ENCODE measurements at regions not wholly inside any gene's neighbourhood (a gene's known extent, or its start where the extent isn't known, plus 50 kb on each side); places are given as distances from the start of the nearest gene placed in this dataset.

GRCh38 chr7:42414941-42415505 is 178.0 kb upstream of the GLI3 start:
- TF ChIP-seq, protein P1, sequence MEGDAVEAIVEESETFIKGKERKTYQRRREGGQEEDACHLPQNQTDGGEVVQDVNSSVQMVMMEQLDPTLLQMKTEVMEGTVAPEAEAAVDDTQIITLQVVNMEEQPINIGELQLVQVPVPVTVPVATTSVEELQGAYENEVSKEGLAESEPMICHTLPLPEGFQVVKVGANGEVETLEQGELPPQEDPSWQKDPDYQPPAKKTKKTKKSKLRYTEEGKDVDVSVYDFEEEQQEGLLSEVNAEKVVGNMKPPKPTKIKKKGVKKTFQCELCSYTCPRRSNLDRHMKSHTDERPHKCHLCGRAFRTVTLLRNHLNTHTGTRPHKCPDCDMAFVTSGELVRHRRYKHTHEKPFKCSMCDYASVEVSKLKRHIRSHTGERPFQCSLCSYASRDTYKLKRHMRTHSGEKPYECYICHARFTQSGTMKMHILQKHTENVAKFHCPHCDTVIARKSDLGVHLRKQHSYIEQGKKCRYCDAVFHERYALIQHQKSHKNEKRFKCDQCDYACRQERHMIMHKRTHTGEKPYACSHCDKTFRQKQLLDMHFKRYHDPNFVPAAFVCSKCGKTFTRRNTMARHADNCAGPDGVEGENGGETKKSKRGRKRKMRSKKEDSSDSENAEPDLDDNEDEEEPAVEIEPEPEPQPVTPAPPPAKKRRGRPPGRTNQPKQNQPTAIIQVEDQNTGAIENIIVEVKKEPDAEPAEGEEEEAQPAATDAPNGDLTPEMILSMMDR (IDR thresholded peaks at IDR 0.05) = no peak

DNA sequence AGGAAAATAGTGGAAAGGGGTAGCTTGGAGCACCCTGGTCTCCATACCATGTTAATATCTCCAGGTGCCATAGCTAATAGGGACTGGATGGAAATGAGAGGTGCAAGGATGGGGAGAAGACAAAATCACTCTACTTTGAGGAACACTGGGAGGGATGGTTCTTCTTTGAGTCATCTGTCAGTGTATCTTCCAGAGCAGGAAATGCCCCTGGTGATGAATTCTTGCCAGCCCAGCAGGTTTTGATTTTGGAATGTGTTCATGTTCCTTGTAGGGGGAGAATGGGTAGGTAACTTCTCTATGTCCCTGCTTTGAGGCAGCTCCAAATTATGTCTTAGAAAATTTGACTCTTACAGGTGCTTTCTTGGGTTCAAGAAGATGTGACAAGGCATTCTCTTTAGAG is 177.0 kb upstream of the GLI3 start:
- no peak for ATAC-seq
- Histone ChIP-seq H3K27ac (no peak overlapping the region), H3K4me1 (no peaks in the 10 kb centered on the region), H3K4me3 (no peak overlapping the region), H3K27me3 (no peaks in the 10 kb centered on the region), H3K36me3 (no peaks in the 10 kb centered on the region), H3K9me3 (no peaks in the 10 kb centered on the region)
- intact Hi-C loops (cut with DNase I) = no loop called here
- TF ChIP-seq, protein P1 (IDR thresholded peaks at IDR 0.05) = no peak
- DNase-seq = no peak

More at GRCh38 chr7:42414941-42415505, 178.0 kb upstream of the GLI3 start:
- Histone ChIP-seq H3K27me3 (no peaks in the 10 kb centered on the region), H3K36me3 (no peaks in the 10 kb centered on the region), H3K27ac (no peak overlapping the region), H3K4me3 (no peak overlapping the region), H3K9me3 (no peaks in the 10 kb centered on the region), H3K4me1 (no peaks in the 10 kb centered on the region)
- intact Hi-C loops (cut with DNase I) = no loop called here
- ATAC-seq = no peak
- DNase-seq = no peak

GRCh38 chr7:42409296-42409695 is 172.3 kb upstream of the GLI3 start:
- TF ChIP-seq, protein P1 (IDR thresholded peaks at IDR 0.05) = no peak
- Histone ChIP-seq H3K27ac (no peak overlapping the region), H3K4me1 (no peaks in the 10 kb centered on the region), H3K27me3 (no peaks in the 10 kb centered on the region), H3K4me3 (no peak overlapping the region), H3K36me3 (no peaks in the 10 kb centered on the region), H3K9me3 (no peaks in the 10 kb centered on the region)
- intact Hi-C loops (cut with DNase I) = no loop called here
- no peak for ATAC-seq
- peak in 1 of 4 donors; percentile 37 for DNase-seq

DNA sequence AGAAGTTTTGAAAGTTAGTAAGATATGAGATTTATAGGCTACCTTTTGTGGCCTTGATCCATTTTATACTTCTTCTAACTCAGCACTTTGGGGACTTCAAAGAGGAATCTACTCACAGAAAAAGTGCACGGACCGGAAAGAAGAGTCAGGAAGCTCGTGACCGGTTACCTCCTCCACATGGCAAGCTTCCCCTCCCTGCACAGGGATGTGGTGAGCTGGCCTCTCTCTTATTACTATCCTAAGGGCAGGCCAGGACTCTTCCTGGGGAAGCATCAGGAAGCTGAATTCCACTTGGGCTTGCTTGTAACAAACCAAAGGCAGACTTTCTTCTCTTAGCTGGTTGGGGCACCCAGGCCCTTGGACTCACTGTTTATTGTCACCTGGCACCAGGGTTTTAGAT is 170.8 kb upstream of the GLI3 start:
- Histone ChIP-seq H3K4me1 (no peaks in the 10 kb centered on the region), H3K9me3 (no peaks in the 10 kb centered on the region), H3K4me3 (no peak overlapping the region), H3K27me3 (no peaks in the 10 kb centered on the region), H3K36me3 (no peaks in the 10 kb centered on the region), H3K27ac (no peak overlapping the region)
- no peak for DNase-seq
- TF ChIP-seq, protein P1 (IDR thresholded peaks at IDR 0.05) = no peak
- no peak for ATAC-seq
- intact Hi-C loops (cut with DNase I) = no loop called here

GRCh38 chr7:42407021-42407710 is 170.2 kb upstream of the GLI3 start:
- TF ChIP-seq, protein P1 (IDR thresholded peaks at IDR 0.05) = no peak
- no peaks in the 10 kb centered on the region for H3K27me3 ChIP-seq
- H3K4me1 ChIP-seq = no peaks in the 10 kb centered on the region
- no peaks in the 10 kb centered on the region for H3K36me3 ChIP-seq
- H3K27ac ChIP-seq = no peak overlapping the region
- intact Hi-C loops (cut with DNase I) = no loop called here
- no peak for DNase-seq
- no peak overlapping the region for H3K4me3 ChIP-seq
- no peak for ATAC-seq
- H3K9me3 ChIP-seq = no peaks in the 10 kb centered on the region
